ENCODE measurements at regions not wholly inside any gene's neighbourhood (a gene's known extent, or its start where the extent isn't known, plus 50 kb on each side); places are given as distances from the start of the nearest gene placed in this dataset.

DNA sequence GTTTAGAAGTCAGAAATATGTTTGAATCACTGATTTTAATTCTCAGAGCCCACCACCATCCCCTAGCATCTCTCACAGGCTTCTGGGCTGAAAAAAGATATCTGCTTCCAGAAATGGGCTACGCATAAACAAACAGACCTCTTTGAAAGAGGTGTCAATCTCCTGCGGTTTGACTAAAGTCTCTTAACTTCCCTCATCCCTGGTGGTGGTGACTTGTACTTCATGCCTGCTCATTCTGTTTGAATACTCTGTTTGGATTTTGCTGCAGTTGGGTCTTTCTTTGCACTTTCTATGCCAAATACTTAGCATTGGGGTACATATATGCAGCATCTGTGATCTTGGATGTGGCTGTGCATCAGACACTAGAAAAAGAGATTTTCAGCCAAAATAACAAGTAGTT lies 157.2 kb upstream of the ATP10B start:
- TF ChIP-seq, protein P1, sequence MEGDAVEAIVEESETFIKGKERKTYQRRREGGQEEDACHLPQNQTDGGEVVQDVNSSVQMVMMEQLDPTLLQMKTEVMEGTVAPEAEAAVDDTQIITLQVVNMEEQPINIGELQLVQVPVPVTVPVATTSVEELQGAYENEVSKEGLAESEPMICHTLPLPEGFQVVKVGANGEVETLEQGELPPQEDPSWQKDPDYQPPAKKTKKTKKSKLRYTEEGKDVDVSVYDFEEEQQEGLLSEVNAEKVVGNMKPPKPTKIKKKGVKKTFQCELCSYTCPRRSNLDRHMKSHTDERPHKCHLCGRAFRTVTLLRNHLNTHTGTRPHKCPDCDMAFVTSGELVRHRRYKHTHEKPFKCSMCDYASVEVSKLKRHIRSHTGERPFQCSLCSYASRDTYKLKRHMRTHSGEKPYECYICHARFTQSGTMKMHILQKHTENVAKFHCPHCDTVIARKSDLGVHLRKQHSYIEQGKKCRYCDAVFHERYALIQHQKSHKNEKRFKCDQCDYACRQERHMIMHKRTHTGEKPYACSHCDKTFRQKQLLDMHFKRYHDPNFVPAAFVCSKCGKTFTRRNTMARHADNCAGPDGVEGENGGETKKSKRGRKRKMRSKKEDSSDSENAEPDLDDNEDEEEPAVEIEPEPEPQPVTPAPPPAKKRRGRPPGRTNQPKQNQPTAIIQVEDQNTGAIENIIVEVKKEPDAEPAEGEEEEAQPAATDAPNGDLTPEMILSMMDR (IDR thresholded peaks at IDR 0.05): no peak
- TF ChIP-seq POLR2AphosphoS5 (IDR thresholded peaks at IDR 0.05) (no peak), POLR2A (IDR thresholded peaks at IDR 0.05) (no peak)

Data from upper lobe of left lung (tissue), 4 donors.